HG03103 (cell line): ENCODE measurements at regions not wholly inside any gene's neighbourhood (a gene's known extent, or its start where the extent isn't known, plus 50 kb on each side); places are given as distances from the start of the nearest gene placed in this dataset.

Experiments used
- ATAC-seq: cut with Tn5 transposase; IDR thresholded peaks from one replicate; pipeline ENCODE4 v1.9.1; 2021; ENCODE audit warnings: low read depth; ENCODE audit not compliant: unreplicated experiment

DNA sequence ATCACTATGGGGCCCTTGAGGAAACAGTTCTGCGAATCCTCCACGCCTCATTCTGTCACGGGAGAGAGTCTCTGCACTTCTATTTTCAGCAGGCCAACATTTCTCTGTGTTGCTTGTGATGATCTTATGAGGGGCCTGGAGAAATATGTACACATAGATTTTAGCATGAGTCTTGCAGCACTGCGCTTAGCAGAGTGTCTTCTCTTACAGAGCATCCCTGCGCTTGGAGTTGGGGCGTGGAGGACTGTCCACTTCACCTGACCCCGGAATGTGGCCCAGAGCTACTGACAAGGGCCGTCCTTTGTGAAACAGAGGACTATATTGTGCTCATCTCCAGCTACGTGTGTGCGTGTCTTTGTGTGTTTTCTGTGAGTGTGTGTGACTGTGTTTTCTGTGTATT lies 428.2 kb upstream of the IRX4 start:
- no peak for ATAC-seq

DNA sequence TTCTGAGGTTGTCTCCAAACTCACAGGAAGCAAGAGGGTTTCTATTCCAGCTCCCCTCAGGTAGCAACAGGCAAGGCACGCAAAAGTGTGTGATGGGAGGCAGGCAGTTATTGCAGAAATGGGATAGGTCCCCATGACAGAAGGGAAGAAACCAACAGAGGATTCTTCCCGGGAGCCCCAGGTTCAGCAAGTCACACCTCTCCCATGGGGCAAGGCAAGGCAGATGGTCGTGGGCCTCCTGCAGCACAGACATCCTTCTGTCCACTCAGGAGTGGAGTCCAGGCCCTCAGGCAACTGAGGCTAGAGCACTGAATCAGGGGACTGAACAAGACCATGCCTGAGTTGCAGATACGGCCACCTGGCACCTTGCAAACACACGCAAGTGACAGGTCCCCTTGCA lies 424.9 kb upstream of the IRX4 start:
- no peak for ATAC-seq

DNA sequence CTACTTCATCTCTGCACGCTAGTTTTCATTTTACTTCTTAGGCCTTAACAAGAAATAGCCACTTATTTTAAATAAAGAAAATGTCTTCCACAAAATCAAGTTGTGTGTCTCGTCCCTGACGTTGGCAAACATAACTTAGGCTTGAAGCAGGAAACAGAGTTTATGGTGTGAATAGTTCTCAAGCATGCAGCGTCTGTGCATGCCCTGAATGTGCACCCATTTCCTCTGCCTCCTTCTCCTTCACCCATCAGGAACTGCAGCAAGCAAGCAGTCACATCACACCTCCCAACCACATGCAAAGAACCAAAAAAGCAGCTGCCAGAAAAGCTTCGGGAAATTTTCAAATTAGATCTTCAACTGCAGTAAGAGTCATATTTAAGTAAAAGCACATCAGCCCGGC lies 424.0 kb upstream of the IRX4 start:
- no peak for ATAC-seq

DNA sequence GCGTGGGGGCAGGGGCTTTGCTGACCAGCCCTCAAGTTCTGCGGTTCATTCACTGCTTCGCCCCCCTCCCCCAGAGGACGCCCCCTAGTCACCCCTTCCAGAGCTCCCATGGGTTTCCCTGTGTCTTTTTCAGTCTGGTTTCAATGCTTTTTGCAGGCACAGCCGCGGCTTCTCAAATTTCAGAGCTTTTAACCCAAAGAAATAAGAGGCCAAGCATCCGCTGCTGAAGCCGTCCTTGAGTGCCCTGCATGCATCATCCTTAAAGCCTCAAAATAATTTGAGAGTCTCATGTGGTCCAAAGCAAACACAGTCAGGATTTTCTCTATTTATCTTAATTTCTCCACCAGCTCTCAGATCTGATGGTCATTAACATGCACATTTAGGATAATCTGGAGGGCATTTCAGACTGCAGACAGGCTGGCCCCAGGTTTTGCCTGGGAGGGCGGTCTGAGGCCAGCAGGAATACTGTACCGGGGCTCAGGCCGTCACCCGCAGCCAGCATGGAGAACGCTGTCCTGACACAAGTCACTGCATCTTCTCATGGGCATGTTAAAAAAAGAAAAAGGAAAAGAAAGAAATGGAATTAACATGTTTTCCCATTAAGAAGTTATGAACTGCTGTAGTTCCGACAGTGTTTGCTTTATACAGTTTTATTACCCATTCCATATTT lies 420.8 kb upstream of the IRX4 start:
- no peak for ATAC-seq

DNA sequence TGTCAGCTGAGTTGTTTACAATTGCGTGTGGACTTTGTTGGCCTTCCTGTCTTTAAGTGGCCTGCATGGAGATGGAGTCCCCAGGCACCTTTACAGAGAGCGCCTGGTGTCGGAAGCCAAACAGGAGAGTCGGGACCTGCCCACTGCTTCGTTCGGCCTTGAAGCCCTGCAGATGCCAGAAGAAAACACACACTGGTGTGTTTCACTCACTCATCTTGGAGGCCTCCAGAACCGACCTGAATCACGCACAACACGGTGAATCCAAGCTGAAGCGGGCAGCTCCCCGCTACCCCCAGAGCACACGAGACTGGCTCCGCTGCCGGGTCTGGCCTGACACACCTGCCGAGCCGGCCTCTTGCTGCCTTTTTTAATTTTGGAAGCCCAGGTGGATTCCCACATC lies 419.4 kb upstream of the IRX4 start:
- ATAC-seq, result no peak

DNA sequence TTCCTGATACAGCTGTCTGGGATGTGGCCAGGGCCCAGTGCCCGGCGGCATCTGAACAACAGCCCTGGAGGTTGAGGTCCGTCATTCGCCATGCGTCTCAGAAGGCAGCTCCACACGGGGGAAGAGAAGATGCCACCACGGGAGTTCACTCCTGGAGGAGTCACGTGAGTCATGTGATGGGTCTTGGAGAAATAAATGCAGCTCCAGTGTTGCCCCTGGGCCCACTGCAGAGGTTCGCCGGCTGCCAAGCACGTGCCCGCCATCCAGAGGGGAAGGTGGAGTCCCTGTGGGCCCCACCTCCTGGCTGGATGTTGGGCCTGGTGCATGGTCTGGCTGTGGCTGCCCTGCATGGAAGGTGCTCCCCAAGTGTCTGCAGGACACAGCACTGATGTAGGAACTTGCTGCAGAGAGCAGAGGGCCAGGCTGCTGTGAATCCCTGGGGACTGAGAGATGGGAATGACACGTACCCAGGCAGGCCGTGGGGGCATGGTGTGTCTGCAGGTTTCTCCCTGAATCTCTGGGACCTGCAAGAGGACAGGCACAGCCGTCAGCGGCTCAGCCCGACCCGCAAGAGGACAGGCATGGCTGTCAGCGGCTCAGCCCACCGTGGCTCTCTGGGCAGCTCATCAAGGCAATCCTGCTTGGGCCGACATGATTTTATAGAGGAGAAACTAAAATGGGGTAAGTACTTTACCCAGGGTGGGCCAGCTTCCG lies 418.3 kb upstream of the IRX4 start:
- no peak for ATAC-seq

DNA sequence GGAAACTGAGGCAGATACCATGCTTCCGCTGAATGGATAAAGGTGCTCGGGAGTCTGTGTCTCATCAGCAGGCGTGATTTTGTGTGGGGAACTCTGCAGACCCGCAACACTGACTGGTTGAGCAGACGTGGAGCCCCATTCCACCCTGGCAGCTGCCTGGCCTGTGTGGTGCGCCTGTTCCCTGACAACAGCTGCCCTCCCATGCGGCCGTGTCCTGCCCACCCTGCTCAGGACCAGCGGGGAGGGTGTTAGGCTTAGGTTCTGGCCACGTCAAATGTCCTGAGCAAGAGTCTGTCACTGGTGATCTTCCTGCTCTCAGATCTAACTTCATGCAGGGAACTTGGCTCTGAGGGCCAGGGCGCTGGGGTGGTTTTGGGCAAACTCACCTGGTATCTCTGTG lies 417.7 kb upstream of the IRX4 start:
- ATAC-seq, result no peak

DNA sequence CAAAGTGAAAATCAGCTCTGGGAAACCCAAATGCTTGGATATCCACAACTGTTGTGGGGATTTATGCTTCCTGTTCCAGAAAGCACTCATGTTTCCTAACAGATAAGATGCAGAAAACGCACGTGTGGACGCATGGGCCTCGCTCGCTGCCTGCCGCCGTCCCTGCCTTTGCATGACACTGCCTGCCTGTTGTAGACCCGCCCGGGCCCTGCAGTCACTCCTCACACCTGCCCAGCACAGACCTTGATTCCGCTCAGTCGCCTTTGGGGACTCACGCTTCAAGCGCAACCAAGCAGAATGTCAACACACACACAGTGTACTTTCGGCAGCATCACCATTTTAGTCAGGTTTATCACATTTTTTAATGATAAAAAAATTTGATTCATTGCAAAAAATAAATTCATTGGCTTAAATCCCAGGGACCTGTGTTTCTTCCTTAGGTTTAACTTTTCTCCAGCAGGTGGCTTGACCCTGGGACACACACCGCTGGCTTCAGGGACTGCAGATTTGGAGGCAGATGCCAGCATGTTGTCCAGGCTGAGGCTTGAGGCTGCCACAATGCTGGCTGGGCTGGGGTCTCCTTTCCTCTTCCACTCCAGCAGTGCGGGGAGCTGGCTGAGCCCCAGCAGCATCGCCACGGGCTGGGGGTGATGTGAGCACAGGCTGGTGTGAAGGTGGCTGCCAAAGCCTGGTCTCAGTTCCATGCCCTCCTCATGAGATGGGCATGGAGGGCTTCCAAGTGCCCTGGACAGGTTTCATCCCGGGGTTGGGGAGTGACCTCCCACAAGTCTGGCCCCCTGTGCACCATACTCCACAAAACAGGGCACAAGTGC lies 416.9 kb upstream of the IRX4 start:
- ATAC-seq, result no peak

DNA sequence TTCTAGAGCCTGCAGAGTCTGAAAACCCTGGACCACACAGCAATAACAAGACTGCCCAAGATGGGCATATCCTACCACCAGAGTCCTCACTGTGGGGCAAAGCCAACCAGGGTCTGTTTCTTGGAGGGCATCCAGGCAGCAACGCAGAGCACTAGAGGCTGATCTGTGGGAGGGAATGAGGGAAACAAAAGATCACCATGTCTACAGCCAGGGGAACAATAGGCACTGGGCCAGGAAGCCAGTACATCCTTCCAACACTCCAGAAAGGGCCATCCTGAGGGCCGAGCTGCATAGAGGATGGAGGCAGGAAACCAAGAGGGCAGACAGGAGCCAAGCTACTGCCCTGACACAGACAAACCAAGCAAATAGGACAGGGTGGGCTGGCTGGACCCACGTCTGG lies 416.1 kb upstream of the IRX4 start:
- no peak for ATAC-seq

DNA sequence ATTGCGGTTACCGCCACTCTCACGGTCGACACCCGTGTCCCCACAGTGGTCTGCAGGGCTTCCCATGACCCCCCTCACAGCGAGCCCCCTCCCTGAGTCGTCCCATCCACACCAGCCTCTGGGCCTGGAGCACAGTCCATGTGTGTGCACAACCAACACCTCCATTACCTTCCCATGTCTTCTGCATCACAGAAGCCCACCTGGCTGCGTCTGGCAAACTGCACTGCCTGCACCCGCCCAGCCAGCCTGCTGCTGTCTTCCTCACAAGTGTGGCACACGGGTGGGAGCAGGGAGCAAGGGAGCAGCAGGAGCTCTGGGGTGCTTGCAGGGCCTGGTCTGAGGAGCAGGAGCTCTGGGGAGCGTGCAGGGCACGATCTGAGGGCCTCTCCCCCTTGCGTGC lies 415.3 kb upstream of the IRX4 start:
- ATAC-seq, result no peak

DNA sequence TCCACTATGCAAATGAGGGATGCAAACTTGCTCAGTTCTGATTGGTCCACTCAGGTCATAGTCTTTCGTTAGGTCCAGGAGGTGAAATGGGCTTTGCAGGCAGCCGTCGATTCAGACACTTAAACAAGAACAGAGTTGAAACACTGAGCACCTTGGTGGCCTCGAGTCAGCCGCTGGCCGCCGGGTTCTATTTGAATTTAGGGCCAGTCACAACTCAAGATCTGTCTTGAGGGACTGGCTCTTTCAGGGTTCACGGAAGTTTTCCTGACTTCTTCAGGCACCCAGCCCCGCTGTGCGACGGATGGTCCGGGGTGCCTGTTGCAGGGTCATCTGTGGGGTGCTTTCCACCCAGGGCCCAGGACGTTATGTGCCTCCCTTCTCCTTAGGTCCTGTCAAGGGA lies 412.8 kb upstream of the IRX4 start:
- no peak for ATAC-seq

DNA sequence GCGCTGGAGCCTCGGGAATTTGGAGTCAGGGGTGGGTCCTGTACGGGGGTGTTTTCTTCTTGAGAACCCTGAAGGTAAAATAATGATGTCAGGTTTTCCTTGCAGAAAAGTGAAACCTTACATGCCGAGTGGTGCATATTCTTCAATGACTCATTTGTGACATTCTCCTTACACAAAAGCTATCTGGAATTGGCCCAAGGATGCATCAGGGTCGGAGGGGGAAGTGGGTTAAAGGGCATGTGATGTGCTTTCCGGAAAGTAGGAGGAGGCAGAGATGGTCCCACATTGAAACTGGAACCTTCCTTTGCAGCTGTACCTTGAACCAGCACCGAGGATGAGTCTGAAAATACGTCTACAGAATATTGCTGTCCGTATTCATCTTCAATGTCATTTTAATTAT lies 411.2 kb upstream of the IRX4 start:
- ATAC-seq, result no peak

DNA sequence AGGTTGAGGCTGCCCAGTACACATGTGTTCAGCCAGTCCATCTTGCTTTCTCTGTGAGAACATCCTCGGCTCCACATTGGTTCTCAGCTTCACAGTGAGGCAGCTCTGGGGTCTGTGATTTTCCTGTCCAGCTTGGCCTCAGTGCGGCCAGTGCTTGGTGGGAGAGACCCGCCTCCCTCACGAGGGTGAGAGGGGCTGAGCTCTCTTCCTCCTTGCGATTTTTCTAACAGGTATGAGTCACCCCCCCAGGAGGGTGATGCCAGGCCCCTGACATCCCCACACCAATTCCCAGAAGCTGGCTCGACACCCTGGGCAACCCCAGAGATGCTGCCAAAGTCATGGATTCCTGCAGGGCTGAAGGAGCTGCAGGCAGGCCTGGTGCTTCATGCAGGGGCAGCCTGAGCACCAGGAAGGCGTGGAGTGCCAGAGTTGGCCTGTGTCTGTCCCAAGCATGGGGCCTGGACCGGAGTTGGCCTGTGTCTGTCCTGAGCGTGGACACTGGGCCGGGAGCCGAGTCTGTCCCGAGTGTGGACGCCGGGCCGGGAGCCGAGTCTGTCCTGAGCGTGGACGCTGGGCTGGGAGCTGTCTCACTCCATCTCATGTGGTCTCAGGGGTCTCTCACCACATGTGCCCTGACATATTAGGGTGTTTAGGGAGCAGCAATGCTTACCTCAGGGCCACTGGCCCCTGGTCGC lies 408.6 kb upstream of the IRX4 start:
- no peak for ATAC-seq

DNA sequence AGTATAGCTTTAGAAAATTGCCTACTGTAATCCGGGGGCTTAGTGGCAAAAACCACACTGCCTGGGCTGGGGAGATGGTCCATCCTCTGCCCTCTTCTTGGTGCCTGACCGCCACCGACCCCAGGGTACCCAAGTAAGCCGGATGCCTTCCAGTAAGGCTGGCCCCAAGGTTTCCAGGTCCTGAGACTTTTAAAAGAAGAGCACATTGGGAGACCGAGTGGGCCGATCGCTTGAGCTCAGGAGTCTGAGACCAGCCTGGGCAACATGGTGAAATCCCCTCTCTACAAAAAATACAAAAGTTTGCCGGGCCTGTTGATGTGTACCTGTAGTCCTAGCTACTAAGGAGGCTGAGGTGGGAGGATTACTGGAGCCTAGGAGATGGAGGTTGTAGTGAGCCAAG lies 406.7 kb upstream of the IRX4 start:
- ATAC-seq, result no peak

DNA sequence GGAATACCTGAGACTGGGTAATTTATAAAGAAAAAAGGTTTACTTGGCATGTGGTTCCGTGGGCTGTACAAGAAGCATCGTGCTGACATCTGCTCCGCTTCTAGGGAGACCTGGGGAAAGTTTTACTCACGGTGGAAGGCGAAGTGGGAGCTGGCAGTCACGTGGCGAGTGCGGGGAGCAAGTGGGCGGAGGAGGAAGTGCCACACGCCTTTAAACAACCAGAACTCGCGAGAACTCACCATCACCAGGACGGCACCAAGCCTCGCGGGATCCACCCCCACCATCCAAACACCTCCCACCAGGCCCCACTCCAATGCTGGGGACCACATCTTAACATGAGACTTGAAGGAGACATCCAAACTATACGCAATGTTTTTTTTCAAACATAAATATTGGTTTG lies 406.2 kb upstream of the IRX4 start:
- no peak for ATAC-seq

DNA sequence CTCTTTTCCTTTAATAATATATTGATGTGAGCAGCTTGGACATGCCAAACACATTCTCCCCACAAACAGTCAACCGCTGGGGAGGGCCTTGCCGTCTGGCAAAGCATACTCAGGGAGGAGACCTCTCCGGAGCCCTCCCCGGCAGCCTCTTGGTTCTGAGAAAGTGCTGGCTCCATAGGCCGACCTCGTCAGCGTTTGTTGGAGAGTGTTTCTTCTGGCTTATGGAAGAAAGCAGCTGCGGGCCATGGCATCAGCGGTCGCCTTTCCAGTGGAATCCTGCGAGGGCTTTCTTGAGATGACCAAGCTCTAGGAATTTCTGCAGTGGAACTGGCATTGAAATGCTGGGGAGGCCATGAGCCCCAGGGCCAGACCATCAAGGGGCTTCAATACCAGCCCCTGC lies 405.7 kb upstream of the IRX4 start:
- ATAC-seq, result no peak

DNA sequence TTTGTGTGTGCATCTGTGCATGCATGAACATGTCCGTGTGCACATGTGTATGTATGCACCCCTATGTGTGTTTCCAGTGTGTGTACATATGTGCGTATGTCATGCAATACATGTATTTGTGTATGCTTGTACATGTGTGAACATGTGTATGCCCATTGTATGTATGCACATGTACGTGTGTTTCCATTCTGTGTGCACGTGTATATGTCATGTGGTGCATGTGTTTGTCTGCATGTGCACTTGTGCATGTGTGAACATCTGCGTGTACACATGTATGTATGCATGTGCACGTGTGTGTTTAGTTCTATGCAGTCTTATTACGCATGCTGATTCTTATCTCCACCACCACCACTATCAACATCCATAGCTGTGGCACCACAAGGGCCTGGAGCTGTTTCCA lies 403.5 kb upstream of the IRX4 start:
- no peak for ATAC-seq

DNA sequence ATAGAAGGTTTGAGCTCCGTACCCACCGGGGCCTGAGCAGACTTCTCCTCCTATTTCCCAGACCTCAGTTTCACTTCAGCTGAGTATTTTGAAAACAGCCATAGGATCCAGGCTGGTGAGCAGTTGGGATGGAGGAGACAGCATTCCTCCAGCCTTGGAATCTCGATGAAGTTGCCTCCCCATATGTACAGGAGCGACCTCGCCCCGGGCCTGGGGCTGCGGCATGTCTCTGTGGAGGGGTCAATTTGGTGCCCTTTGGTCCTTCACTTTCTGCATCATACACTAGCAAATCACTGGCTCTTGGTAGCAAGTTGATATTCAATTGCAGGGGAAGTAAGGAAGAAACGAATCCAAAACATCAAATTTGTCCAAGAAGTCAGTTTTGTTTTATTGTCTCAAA lies 402.0 kb upstream of the IRX4 start:
- no peak for ATAC-seq

DNA sequence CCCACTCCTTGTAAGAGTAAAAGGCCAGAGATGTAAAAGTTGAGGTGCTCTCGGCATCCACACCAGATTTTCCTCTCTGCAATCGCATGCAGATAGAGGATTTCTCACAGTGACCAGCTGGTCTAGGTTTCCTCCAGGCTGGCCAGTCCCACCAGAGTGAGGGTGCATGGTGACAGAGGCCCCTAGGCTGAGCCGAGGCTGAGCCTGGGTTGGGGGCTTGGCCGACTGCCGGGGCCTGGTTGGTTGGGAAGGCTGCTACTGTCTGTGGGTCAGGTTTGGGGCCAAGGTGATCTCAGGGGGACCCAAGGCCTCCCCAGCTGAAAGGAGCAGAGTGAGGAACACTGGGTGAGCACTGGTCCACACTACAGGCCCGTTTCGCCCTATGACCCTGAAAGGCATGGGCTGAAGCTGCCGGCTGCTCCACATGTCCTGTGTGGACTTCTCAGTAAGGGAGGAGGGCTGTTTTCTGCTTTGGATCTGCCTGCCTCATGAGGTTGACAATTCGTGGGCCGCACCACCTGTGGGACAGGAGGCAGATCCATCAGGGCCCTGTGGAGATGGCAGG lies 400.8 kb upstream of the IRX4 start:
- ATAC-seq, result no peak

DNA sequence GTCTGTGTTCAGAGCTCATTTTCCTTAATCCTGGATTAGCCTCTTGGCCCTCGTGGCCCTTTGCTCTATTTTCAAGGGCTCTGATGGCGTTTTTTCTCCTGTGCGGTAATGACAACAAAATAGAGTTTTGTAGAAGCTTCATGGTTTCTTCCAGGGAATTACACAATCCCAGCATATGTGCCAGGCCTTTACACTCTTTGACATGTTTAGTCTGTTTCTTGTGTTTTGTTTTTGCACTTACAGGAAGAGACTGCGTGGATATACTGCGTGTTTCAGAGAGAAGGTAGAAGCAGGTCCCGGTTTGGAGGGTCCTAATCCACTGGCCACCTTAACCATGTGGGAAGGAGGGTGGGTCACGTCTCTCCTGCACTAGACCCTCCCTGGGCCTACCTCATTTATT lies 400.2 kb upstream of the IRX4 start:
- ATAC-seq, result no peak
